ENCODE measurements at regions not wholly inside any gene's neighbourhood (a gene's known extent, or its start where the extent isn't known, plus 50 kb on each side); places are given as distances from the start of the nearest gene placed in this dataset.

- Histone ChIP-seq H3K23me2 (ENCODE audit: low read depth, low read length) (no peaks in the 10 kb centered on the region), H2BK120ac (replicated peaks; ENCODE audit: low read depth, low read length) (no peak overlapping the region), H3K18ac (ENCODE audit: extremely low read depth, low read length) (no peak overlapping the region), H4K5ac (ENCODE audit: insufficient read length, low read depth, low read length) (no peak overlapping the region), H4K91ac (replicated peaks; ENCODE audit: insufficient read length, low read length) (no peak overlapping the region), H3K4me1 (replicated peaks in 1 of 4; ENCODE audit: control insufficient read depth in 3 of 4, insufficient read depth in 4 of 4, low read length in 3 of 4) (no peaks in the 10 kb centered on the region), H2AK5ac (ENCODE audit: low read depth, low read length) (no peak overlapping the region), H3K23ac (ENCODE audit: insufficient read length) (no peak overlapping the region), H3K4me2 (ENCODE audit: insufficient read depth in 1 of 2, low read depth in 2 of 2, low read length in 2 of 2) (no peak overlapping the region), H3K14ac (ENCODE audit: insufficient read length) (no peak overlapping the region), H3K56ac (replicated peaks; ENCODE audit: insufficient read length, low read depth, low read length) (no peak overlapping the region), H3K79me2 (ENCODE audit: control insufficient read depth in 1 of 2, insufficient read depth in 2 of 2, low read length in 2 of 2) (no peaks in the 10 kb centered on the region), H3K36me3 (ENCODE audit: control insufficient read depth in 2 of 4, insufficient read depth in 4 of 4, low read length in 3 of 4) (no peaks in the 10 kb centered on the region), H3K27me3 (replicated peaks in 1 of 4; ENCODE audit: control insufficient read depth in 3 of 4, extremely low read depth in 1 of 4, insufficient read depth in 3 of 4, low read length in 3 of 4) (no peaks in the 10 kb centered on the region), H3K79me1 (ENCODE audit: low read depth, low read length) (no peaks in the 10 kb centered on the region), H3K4ac (replicated peaks; ENCODE audit: insufficient read length, low read depth, low read length) (no peak overlapping the region), H2BK20ac (ENCODE audit: low read length) (no peak overlapping the region), H2BK5ac (ENCODE audit: low read depth, low read length) (no peak overlapping the region), H3K9me3 (ENCODE audit: insufficient read depth in 2 of 2, low read depth in 1 of 2, low read length in 1 of 2) (no peaks in the 10 kb centered on the region), H2AFZ (ENCODE audit: low read length) (no peak overlapping the region), H2BK15ac (ENCODE audit: low read length) (no peak overlapping the region), H2BK12ac (ENCODE audit: low read depth, low read length) (no peak overlapping the region), H3K27ac (ENCODE audit: low read depth, low read length) (no peak overlapping the region), H4K8ac (ENCODE audit: extremely low read depth, insufficient read depth, low read length) (no peak overlapping the region), H3K4me3 (ENCODE audit: extremely low read depth in 1 of 4, insufficient read depth in 2 of 4, low read depth in 3 of 4, low read length in 4 of 4) (no peak overlapping the region), H4K20me1 (replicated peaks in 1 of 2; ENCODE audit: control insufficient read depth in 1 of 2, insufficient read depth in 2 of 2, low read length in 2 of 2) (no peaks in the 10 kb centered on the region), H3K9ac (replicated peaks in 1 of 4; ENCODE audit: extremely low read depth in 1 of 4, low read depth in 3 of 4, low read length in 3 of 4) (no peak overlapping the region)
- POLR2A ChIA-PET (ENCODE audit: partially characterized antibody) = no interaction called here
- no peak for TF ChIP-seq SIN3A (conservative IDR thresholded peaks at IDR 0.05 in 1 of 2, IDR thresholded peaks at IDR 0.05 in 1 of 2; ENCODE audit: low read depth in 1 of 2, low read length in 2 of 2)
- no peak for TF ChIP-seq BACH1 (IDR thresholded peaks at IDR 0.05; ENCODE audit: low read length)
- no peak for TF ChIP-seq NRF1 (IDR thresholded peaks at IDR 0.05; ENCODE audit: low read depth, low read length)
- no peak for TF ChIP-seq TAF1 (IDR thresholded peaks at IDR 0.05; ENCODE audit: low read depth, low read length)
- FAIRE-seq = no peak
- CTCF ChIA-PET (ENCODE audit: partially characterized antibody) = interaction anchor here (0.7 kb wide), 1 partner anchor 234 kb away, joined by 3 read pairs; no protein-coding TSS in a partner anchor
- 96% methylated on average over 1 of the region's 1 CpG; no CpG with 5 or more reads in 1 of the 2 experiments for WGBS, 2 experiments (ENCODE audit: extremely low coverage in 1 of 2, insufficient coverage in 1 of 2, insufficient read length in 1 of 2, insufficient replicate concordance in 2 of 2, low coverage in 1 of 2, low lambda C conversion rate in 2 of 2, missing lambda C conversion rate in 1 of 2)
- no peak for DNase-seq (ENCODE audit: low read depth in 1 of 2, low spot score in 2 of 2)
Observed at GRCh38 chr6:133092199-133092598, 149.0 kb upstream of the EYA4 start.

All from H1 (cell line).